Transverse colon (tissue), 4 donors: ENCODE measurements at regions not wholly inside any gene's neighbourhood (a gene's known extent, or its start where the extent isn't known, plus 50 kb on each side); places are given as distances from the start of the nearest gene placed in this dataset.

Experiments
- DNase-seq: peaks from one replicate; pipeline ENCODE4 v3.0.0-alpha.2; 2019
- H3K27ac ChIP-seq, 4 donors: fragments of 200-600 bp; sonication (generic); 2 replicates each; pipeline ENCODE4 v1.5.1; 2016 to 2018; ENCODE audit warnings: inconsistent platforms in 4 of 4
- H3K27me3 ChIP-seq: fragments of 200-600 bp; sonication (generic); 2 replicates; pipeline ENCODE4 v1.5.1; 2017; ENCODE audit warnings: inconsistent platforms
- H3K36me3 ChIP-seq, 4 donors: fragments of 200-600 bp; sonication (generic); 2 replicates each; pipeline ENCODE4 v1.5.1; 2017 to 2019; ENCODE audit warnings: inconsistent platforms in 4 of 4
- H3K4me1 ChIP-seq, 4 donors: fragments of 200-600 bp; sonication (generic); 2 replicates each; pipeline ENCODE4 v1.5.1; 2017 to 2020; ENCODE audit warnings: inconsistent platforms in 4 of 4
- H3K4me3 ChIP-seq, 4 donors: fragments of 200-600 bp; sonication (generic); 1 replicate in 1 of 4; 2 replicates in 3 of 4; pipeline versions ENCODE4 v1.5.1 to v1.6.1; 2017 to 2019; ENCODE audit warnings: inconsistent platforms in 4 of 4
- H3K9me3 ChIP-seq, 2 donors: fragments of 200-600 bp; sonication (generic); 2 replicates each; pipeline ENCODE4 v1.5.1; 2017 to 2019; ENCODE audit warnings: inconsistent platforms in 2 of 2
- CTCF ChIP-seq, 5 experiments: fragments of 200-600 bp in 3 of 5; fragments of 450-650 bp in 2 of 5; sonication (generic) in 3 of 5; IDR thresholded peaks; 1 replicate in 2 of 5; 2 replicates in 3 of 5; pipeline ENCODE4 v1.5.1; 2016 to 2017; ENCODE audit warnings: antibody characterized with exemption in 5 of 5, inconsistent platforms in 3 of 5, mild to moderate bottlenecking in 2 of 5, moderate library complexity in 1 of 5
- EP300 ChIP-seq: sonication (generic); formaldehyde crosslinking; IDR thresholded peaks from one replicate; pipeline ENCODE4 v1.6.1; 2017; ENCODE audit warnings: antibody characterized with exemption, low read depth
- POLR2A ChIP-seq: fragments of 450-650 bp; IDR thresholded peaks from one replicate; pipeline ENCODE4 v1.6.1; 2016; ENCODE audit warnings: antibody characterized with exemption, mild to moderate bottlenecking, moderate library complexity
- POLR2AphosphoS5 ChIP-seq, 3 donors: sonication (generic); formaldehyde crosslinking; IDR thresholded peaks; one replicate each; pipeline ENCODE4 v1.6.1; 2016; ENCODE audit warnings: antibody characterized with exemption in 3 of 3
- WGBS, 2 donors: methylation state at CpG; one replicate each; pipeline ENCODE4 v1.1.5; 2018; ENCODE audit warnings: low coverage in 1 of 2; 5-methylcytosine and 5-hydroxymethylcytosine counted together
- in situ Hi-C, 4 donors: fragments of 200-750 bp; cut with MboI; loops; one replicate each; pipeline versions ENCODE4 v1.15.0 to v1.15.1; 2017; ENCODE audit warnings: low sequenced_read_pairs in 3 of 4, low pct_ligation_motif_present in 1 of 4, low pct_unique_long_range_greater_than_20kb in 1 of 4
- intact Hi-C: fragments of 100-400 bp; cut with DNase I; formaldehyde crosslinking; loops from one replicate; pipeline ENCODE4 v1.15.1; 2023; ENCODE audit warnings: low total_unique reads

- Histone ChIP-seq H3K4me1 (peaks cover 0 to under 1% (median 0%) of the 10 kb centered on the region in 4 donors), H3K27me3 (no peaks in the 10 kb centered on the region), H3K27ac (no peak overlapping the region), H3K4me3 (no peak overlapping the region), H3K36me3 (no peaks in the 10 kb centered on the region), H3K9me3 (no peaks in the 10 kb centered on the region)
- TF ChIP-seq POLR2A (no peak), EP300 (no peak), POLR2AphosphoS5 (IDR thresholded peaks at IDR 0.05) (no peak), CTCF (IDR thresholded peaks at IDR 0.05) (no peak)
- intact Hi-C loops: no loop called here
- DNase-seq: no peak
- in situ Hi-C loops: loop anchor here in 1 of 4 donors (25.0 kb wide), 1 partner anchor 1486 kb away; no protein-coding TSS in a partner anchor
Measured at GRCh38 chr4:43126595-43126994, 234.1 kb downstream of the GRXCR1 start.

GRCh38 chr4:43130228-43131021, 237.9 kb downstream of the GRXCR1 start:
- TF ChIP-seq EP300 (no peak), CTCF (IDR thresholded peaks at IDR 0.05) (no peak), POLR2A (no peak), POLR2AphosphoS5 (IDR thresholded peaks at IDR 0.05) (no peak)
- intact Hi-C loops: no loop called here

GRCh38 chr4:43132010-43132582, 239.6 kb downstream of the GRXCR1 start:
- in situ Hi-C loops: loop anchor here in 1 of 4 donors (25.0 kb wide), 1 partner anchor 1480 kb away; no protein-coding TSS in a partner anchor
- H3K9me3 ChIP-seq: no peaks in the 10 kb centered on the region
- H3K27ac ChIP-seq: no peak overlapping the region
- intact Hi-C loops: no loop called here
- no peaks in the 10 kb centered on the region for H3K27me3 ChIP-seq
- H3K4me3 ChIP-seq: no peak overlapping the region
- peaks cover 0 to 4% (median 0%) of the 10 kb centered on the region in 4 donors for H3K4me1 ChIP-seq
- TF ChIP-seq CTCF (IDR thresholded peaks at IDR 0.05): peak in 3 of 5 experiments; percentile 46 to 56 (median 52)
- TF ChIP-seq POLR2A: no peak
- TF ChIP-seq POLR2AphosphoS5 (IDR thresholded peaks at IDR 0.05): no peak
- TF ChIP-seq EP300: no peak
- no peaks in the 10 kb centered on the region for H3K36me3 ChIP-seq
- 6 to 40% methylated on average over 5 to 11 of the region's 11 CpGs for WGBS, 2 donors
- peak; percentile 31 for DNase-seq

More at GRCh38 chr4:43130228-43131021, 237.9 kb downstream of the GRXCR1 start:
- WGBS, 2 donors: 78 to 83% methylated on average over 8 to 11 of the region's 11 CpGs
- H3K27me3 ChIP-seq: no peaks in the 10 kb centered on the region
- H3K27ac ChIP-seq: no peak overlapping the region
- DNase-seq: no peak
- H3K4me3 ChIP-seq: no peak overlapping the region
- H3K9me3 ChIP-seq: no peaks in the 10 kb centered on the region
- peaks cover 0 to 4% (median 0%) of the 10 kb centered on the region in 4 donors for H3K4me1 ChIP-seq
- in situ Hi-C loops: loop anchor here in 1 of 4 donors (25.0 kb wide), 1 partner anchor 1482 kb away; no protein-coding TSS in a partner anchor
- H3K36me3 ChIP-seq: no peaks in the 10 kb centered on the region

DNA sequence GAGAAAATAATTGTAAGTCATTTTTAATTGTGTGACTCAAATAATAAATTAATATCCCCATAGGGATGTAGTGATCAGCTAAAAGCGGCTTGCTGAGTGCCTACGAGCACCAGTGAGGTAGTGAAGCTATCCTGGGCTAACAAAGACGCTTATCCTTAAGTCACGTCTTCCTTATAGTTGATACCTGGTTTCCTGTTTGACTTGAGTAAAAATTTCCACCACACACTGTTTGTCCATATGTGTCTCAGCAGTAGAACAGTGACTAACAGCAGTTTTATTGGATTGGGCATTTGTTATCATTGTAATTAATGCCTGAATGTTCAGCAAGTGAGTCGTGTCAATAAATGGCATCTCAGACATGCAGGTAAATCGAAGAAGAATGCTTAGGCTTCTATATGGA, 241.1 kb downstream of the GRXCR1 start:
- no peak overlapping the region for H3K4me3 ChIP-seq
- H3K36me3 ChIP-seq: no peaks in the 10 kb centered on the region
- H3K4me1 ChIP-seq: peaks cover 0 to 4% (median 0%) of the 10 kb centered on the region in 4 donors
- no peaks in the 10 kb centered on the region for H3K27me3 ChIP-seq
- 58 to 67% methylated on average over 6 of the region's 6 CpGs for WGBS, 2 donors
- no peak for DNase-seq
- H3K27ac ChIP-seq: no peak overlapping the region
- intact Hi-C loops (no loop called here), in situ Hi-C loops (loop anchor here in 1 of 4 donors (25.0 kb wide), 1 partner anchor 1479 kb away; no protein-coding TSS in a partner anchor)
- TF ChIP-seq POLR2A (no peak), EP300 (no peak), POLR2AphosphoS5 (IDR thresholded peaks at IDR 0.05) (no peak), CTCF (IDR thresholded peaks at IDR 0.05) (no peak)
- H3K9me3 ChIP-seq: peaks cover 0 to 3% of the 10 kb centered on the region in 2 donors
